Neutrophil (primary cell): ENCODE measurements at regions not wholly inside any gene's neighbourhood (a gene's known extent, or its start where the extent isn't known, plus 50 kb on each side); places are given as distances from the start of the nearest gene placed in this dataset.

Experiments
- H3K27ac ChIP-seq: fragments of 200-600 bp; sonication (generic); 2 replicates; pipeline ENCODE4 v1.5.1; 2016; ENCODE audit warnings: mild to moderate bottlenecking, moderate library complexity
- H3K27me3 ChIP-seq: fragments of 200-600 bp; sonication (generic); 2 replicates; pipeline ENCODE4 v1.6.0; 2016; ENCODE audit warnings: mild to moderate bottlenecking
- H3K36me3 ChIP-seq: fragments of 200-600 bp; sonication (generic); 2 replicates; pipeline ENCODE4 v1.5.1; 2017
- H3K4me1 ChIP-seq, 2 experiments: fragments of 200-600 bp in 1 of 2; sonication (generic) in 1 of 2; 1 replicate in 1 of 2; 2 replicates in 1 of 2; pipeline versions ENCODE4 v1.5.1 to v1.6.1; 2013 to 2016; ENCODE audit warnings: low read depth in 1 of 2, low read length in 1 of 2, mild to moderate bottlenecking in 1 of 2, moderate library complexity in 1 of 2; ENCODE audit not compliant: control insufficient read depth in 1 of 2, insufficient read depth in 1 of 2
- H3K4me3 ChIP-seq, 2 experiments: fragments of 200-600 bp in 1 of 2; sonication (generic) in 1 of 2; 1 replicate in 1 of 2; 2 replicates in 1 of 2; pipeline ENCODE4 v1.5.1; 2013 to 2016; ENCODE audit warnings: low read depth in 1 of 2, low read length in 1 of 2, mild to moderate bottlenecking in 1 of 2, moderate library complexity in 1 of 2
- H3K9me3 ChIP-seq: fragments of 200-600 bp; sonication (generic); 2 replicates; pipeline ENCODE4 v1.5.1; 2016
- TF ChIP-seq, protein P1 (sequence below): fragments of 200-600 bp; sonication (generic); IDR thresholded peaks from 2 replicates; pipeline ENCODE4 v1.5.1; 2016; ENCODE audit warnings: antibody characterized with exemption

- H3K27me3 ChIP-seq: no peaks in the 10 kb centered on the region
- TF ChIP-seq, protein P1, sequence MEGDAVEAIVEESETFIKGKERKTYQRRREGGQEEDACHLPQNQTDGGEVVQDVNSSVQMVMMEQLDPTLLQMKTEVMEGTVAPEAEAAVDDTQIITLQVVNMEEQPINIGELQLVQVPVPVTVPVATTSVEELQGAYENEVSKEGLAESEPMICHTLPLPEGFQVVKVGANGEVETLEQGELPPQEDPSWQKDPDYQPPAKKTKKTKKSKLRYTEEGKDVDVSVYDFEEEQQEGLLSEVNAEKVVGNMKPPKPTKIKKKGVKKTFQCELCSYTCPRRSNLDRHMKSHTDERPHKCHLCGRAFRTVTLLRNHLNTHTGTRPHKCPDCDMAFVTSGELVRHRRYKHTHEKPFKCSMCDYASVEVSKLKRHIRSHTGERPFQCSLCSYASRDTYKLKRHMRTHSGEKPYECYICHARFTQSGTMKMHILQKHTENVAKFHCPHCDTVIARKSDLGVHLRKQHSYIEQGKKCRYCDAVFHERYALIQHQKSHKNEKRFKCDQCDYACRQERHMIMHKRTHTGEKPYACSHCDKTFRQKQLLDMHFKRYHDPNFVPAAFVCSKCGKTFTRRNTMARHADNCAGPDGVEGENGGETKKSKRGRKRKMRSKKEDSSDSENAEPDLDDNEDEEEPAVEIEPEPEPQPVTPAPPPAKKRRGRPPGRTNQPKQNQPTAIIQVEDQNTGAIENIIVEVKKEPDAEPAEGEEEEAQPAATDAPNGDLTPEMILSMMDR: no peak
- H3K27ac ChIP-seq: no peak overlapping the region
- no peaks in the 10 kb centered on the region for H3K9me3 ChIP-seq
- no peak overlapping the region for H3K4me3 ChIP-seq
- no peaks in the 10 kb centered on the region for H3K36me3 ChIP-seq
- H3K4me1 ChIP-seq: no peaks in the 10 kb centered on the region
These were observed 230.7 kb downstream of the TGFB2 start for GRCh38 chr1:218575856-218576255.

- no peaks in the 10 kb centered on the region for H3K27me3 ChIP-seq
- H3K4me3 ChIP-seq: no peak overlapping the region
These were observed 237.5 kb downstream of the TGFB2 start for GRCh38 chr1:218582646-218583045.

DNA sequence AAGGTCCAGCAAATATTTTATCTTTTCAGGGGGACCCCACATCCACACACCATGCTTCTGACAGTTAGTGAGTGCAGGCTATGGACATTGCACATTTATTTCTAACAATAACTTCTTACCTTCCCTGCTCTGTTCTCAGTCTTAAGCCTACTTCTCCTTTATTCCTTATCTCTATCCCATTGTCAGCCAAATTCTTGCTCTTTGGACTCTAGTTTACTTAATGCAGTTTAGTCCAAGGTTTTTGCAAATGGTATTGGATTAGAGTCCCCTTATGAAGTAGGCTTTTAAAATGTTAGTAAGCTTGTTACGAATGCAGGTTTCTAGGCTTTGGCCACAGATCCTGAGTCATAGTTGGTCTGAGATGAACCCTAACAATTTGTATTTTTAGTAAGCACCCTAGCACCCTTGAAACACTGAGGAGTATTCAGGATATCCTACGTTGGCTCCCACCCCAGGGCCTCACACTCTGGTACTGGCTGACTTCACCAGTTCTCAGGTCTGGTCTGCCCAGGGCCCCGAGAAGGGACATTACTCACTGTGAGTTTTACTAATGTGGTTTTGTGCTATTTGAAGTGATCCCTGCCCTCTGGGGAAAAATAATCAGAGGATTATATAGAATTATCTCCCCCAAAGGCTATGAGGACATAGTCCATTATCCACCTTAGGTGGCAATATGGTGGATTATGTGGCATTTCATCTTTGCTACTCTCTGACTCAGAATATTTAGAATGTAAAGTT lies 239.5 kb downstream of the TGFB2 start:
- Histone ChIP-seq H3K27me3 (no peaks in the 10 kb centered on the region), H3K4me1 (no peaks in the 10 kb centered on the region), H3K9me3 (no peaks in the 10 kb centered on the region), H3K36me3 (no peaks in the 10 kb centered on the region), H3K4me3 (no peak overlapping the region), H3K27ac (no peak overlapping the region)
- TF ChIP-seq, protein P1: no peak

More at GRCh38 chr1:218582646-218583045, 237.5 kb downstream of the TGFB2 start:
- Histone ChIP-seq H3K27ac (no peak overlapping the region), H3K9me3 (no peaks in the 10 kb centered on the region), H3K4me1 (no peaks in the 10 kb centered on the region), H3K36me3 (no peaks in the 10 kb centered on the region)
- TF ChIP-seq, protein P1: no peak

GRCh38 chr1:218585511-218586184 lies 240.5 kb downstream of the TGFB2 start:
- no peak overlapping the region for H3K27ac ChIP-seq
- H3K4me1 ChIP-seq: no peaks in the 10 kb centered on the region
- TF ChIP-seq, protein P1: no peak
- no peaks in the 10 kb centered on the region for H3K36me3 ChIP-seq
- H3K9me3 ChIP-seq: no peaks in the 10 kb centered on the region
- no peak overlapping the region for H3K4me3 ChIP-seq
- H3K27me3 ChIP-seq: no peaks in the 10 kb centered on the region

DNA sequence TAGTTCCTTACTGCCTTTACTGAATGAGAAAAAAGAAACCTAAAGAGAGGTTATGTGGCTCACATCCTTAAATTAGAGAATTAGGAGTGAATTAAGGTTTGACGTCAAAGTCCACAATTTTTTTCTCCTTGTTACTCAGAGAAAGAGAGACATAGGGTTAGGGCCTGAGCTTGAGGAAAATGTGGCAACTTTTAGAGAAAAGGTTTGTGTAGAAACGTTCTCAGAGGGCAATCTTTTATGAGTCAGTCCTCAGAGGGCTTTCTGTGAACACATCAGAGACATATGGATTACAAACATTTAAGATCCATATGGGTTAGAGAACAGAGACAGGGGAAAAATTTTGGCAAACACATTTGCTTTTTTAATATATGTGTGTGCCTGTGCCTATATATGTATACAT lies 242.8 kb downstream of the TGFB2 start:
- Histone ChIP-seq H3K4me1 (no peaks in the 10 kb centered on the region), H3K9me3 (no peaks in the 10 kb centered on the region), H3K36me3 (no peaks in the 10 kb centered on the region), H3K4me3 (no peak overlapping the region), H3K27me3 (no peaks in the 10 kb centered on the region), H3K27ac (no peak overlapping the region)
- TF ChIP-seq, protein P1: no peak
